Stomach (tissue), 8 donors: ENCODE measurements at regions not wholly inside any gene's neighbourhood (a gene's known extent, or its start where the extent isn't known, plus 50 kb on each side); places are given as distances from the start of the nearest gene placed in this dataset.

Source experiments
- DNase-seq, 2 donors: peaks; one replicate each; pipeline versions ENCODE4 v3.0.0 to v3.0.0-alpha.2; 2013 to 2019
- H3K27ac ChIP-seq, 5 donors: fragments of 200-600 bp in 4 of 5; sonication (generic) in 4 of 5; one replicate each; pipeline ENCODE4 v1.5.1; 2013 to 2019; ENCODE audit warnings: mild to moderate bottlenecking in 1 of 5, moderate library complexity in 1 of 5
- H3K27me3 ChIP-seq, 3 donors: fragments of 200-600 bp; sonication (generic); one replicate each; pipeline ENCODE4 v1.5.1; 2017 to 2019; ENCODE audit warnings: mixed run types in 1 of 3
- H3K36me3 ChIP-seq, 4 donors: fragments of 200-600 bp; sonication (generic); 1 replicate in 3 of 4; 2 replicates in 1 of 4; pipeline ENCODE4 v1.5.1; 2016 to 2019
- H3K4me1 ChIP-seq, 4 donors: fragments of 200-600 bp; sonication (generic); one replicate each; pipeline ENCODE4 v1.5.1; 2016 to 2019
- H3K4me3 ChIP-seq, 4 donors: fragments of 200-600 bp; sonication (generic) in 3 of 4; one replicate each; pipeline ENCODE4 v1.5.1; 2016 to 2019; ENCODE audit warnings: mild to moderate bottlenecking in 1 of 4
- H3K9me3 ChIP-seq, 4 donors: fragments of 200-600 bp; sonication (generic); one replicate each; pipeline ENCODE4 v1.5.1; 2016 to 2019
- CTCF ChIP-seq, 7 experiments: fragments of 450-650 bp in 4 of 7; fragments of 200-600 bp in 3 of 7; sonication (generic) in 3 of 7; IDR thresholded peaks; one replicate each; pipeline ENCODE4 v1.5.1; 2016 to 2019; ENCODE audit warnings: antibody characterized with exemption in 7 of 7, control low read depth in 2 of 7, mild to moderate bottlenecking in 1 of 7
- EP300 ChIP-seq: sonication (generic); formaldehyde crosslinking; IDR thresholded peaks from one replicate; pipeline ENCODE4 v1.6.1; 2017; ENCODE audit warnings: antibody characterized with exemption
- POLR2A ChIP-seq, 4 donors: fragments of 450-650 bp; IDR thresholded peaks; one replicate each; pipeline ENCODE4 v1.6.1; 2016; ENCODE audit warnings: antibody characterized with exemption in 4 of 4, control low read depth in 2 of 4, mild to moderate bottlenecking in 1 of 4, moderate library complexity in 1 of 4
- POLR2AphosphoS5 ChIP-seq, 3 donors: sonication (generic); formaldehyde crosslinking; IDR thresholded peaks; one replicate each; pipeline ENCODE4 v1.6.1; 2016; ENCODE audit warnings: antibody characterized with exemption in 3 of 3
- WGBS, 5 donors: extraction: QIAGEN DNeasy Blood & Tissue Kit in 3 of 5; methylation state at CpG; one replicate each; pipeline versions ENCODE4 v1.1.5 to v1.1.7; 2013 to 2018; 5-methylcytosine and 5-hydroxymethylcytosine counted together
- intact Hi-C: fragments of 100-400 bp; cut with DNase I; formaldehyde crosslinking; loops from one replicate; pipeline ENCODE4 v1.15.1; 2023; ENCODE audit warnings: low total_unique reads
- donor health status: healthy with polysubstance abuse.
- donor health status: Bipolar disorder and iron deficiency.
- donor health status: healthy.

DNA sequence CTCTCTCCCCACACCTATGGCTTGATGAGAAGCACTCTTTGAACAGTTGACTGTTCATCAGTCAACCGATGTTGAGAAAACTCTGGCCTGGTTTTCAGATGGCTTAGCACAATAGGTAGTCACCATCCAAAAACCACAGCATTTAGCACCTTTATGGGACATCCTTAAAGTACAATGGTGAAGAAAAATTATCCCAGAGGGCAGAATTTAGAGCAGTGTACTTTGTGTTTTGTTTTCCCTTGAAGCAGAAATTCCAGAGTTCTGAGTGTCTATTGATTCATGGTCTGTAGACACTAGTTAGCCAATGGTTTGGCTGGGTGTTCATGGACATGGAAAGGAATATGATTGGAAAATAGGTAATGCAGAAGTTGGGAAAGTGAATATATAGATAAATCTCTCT is 487.0 kb downstream of the PDHA2 start:
- H3K36me3 ChIP-seq, result no peaks in the 10 kb centered on the region
- intact Hi-C loops, result no loop called here
- no peaks in the 10 kb centered on the region for H3K27me3 ChIP-seq
- H3K4me3 ChIP-seq, result no peak overlapping the region
- no peaks in the 10 kb centered on the region for H3K9me3 ChIP-seq
- TF ChIP-seq POLR2AphosphoS5 (IDR thresholded peaks at IDR 0.05) (no peak), POLR2A (IDR thresholded peaks at IDR 0.05) (no peak), CTCF (IDR thresholded peaks at IDR 0.05) (no peak), EP300 (no peak)
- 91 to 97% (median 94%) methylated on average over 1 of the region's 1 CpG for WGBS, 5 donors
- no peaks in the 10 kb centered on the region for H3K4me1 ChIP-seq
- DNase-seq, result no peak
- no peak overlapping the region for H3K27ac ChIP-seq

DNA sequence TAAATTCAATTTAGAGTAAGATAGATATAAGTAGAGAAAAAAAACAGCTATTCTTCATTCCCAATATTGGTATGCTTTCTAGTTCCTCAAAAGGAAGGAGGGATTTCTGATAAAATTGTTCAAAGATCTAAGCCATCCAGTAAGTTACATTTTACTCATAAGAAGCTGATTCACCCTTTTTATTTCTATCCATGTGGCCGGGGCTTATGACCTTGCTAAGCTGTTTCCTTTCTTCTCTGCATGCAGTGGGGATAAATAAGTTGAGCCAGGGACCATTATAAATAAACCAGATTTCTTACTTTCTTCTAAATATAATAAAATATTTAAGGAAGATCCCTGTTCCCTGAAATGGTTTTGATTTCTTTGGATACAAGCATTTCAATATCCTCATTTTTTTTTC is 502.3 kb downstream of the PDHA2 start:
- intact Hi-C loops, result no loop called here
- Histone ChIP-seq H3K27me3 (no peaks in the 10 kb centered on the region), H3K9me3 (no peaks in the 10 kb centered on the region), H3K27ac (no peak overlapping the region), H3K4me1 (no peaks in the 10 kb centered on the region), H3K4me3 (no peak overlapping the region), H3K36me3 (no peaks in the 10 kb centered on the region)
- TF ChIP-seq CTCF (IDR thresholded peaks at IDR 0.05) (no peak), POLR2A (IDR thresholded peaks at IDR 0.05) (no peak), POLR2AphosphoS5 (IDR thresholded peaks at IDR 0.05) (no peak), EP300 (no peak)
- WGBS, 5 donors, result 64 to 81% (median 73%) methylated on average over 1 of the region's 1 CpG
- no peak for DNase-seq

DNA sequence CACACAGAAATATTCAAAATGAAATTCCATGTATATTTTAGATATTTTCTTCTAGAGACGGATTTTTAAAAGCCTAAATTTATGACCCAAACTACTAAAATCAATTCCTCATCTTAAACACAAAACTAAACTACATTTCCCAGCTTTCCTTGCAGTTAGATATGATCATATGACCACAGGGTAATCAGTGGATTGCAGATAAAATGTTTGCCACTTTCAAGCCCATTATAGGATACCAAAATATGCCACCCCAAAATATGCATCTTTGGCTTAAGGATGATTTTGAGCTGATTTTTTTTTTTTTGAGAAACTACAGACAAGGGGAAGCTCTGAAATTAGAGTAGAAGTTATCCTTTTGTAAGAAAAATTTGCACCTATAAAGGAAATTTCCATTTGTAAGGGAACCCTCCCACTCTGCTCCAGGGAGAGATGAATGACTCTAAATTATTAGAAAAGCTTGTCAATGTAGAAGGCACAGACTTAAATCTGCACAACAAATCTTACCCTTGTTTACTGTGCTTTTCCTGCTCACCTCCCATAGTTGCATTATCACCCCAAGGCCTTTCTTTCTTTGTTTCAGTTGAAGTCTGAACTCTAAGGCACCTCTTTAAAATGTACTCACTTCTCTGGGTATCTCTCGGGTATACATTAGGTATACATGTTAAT is 503.0 kb downstream of the PDHA2 start:
- H3K4me1 ChIP-seq, result no peaks in the 10 kb centered on the region
- no peak overlapping the region for H3K4me3 ChIP-seq
- intact Hi-C loops, result no loop called here
- H3K27me3 ChIP-seq, result no peaks in the 10 kb centered on the region
- WGBS, 5 donors, result 64 to 81% (median 72%) methylated on average over 2 of the region's 2 CpGs
- no peak overlapping the region for H3K27ac ChIP-seq
- DNase-seq, result no peak
- H3K36me3 ChIP-seq, result no peaks in the 10 kb centered on the region
- no peak for TF ChIP-seq CTCF (IDR thresholded peaks at IDR 0.05)
- TF ChIP-seq POLR2AphosphoS5 (IDR thresholded peaks at IDR 0.05), result no peak
- TF ChIP-seq EP300, result no peak
- TF ChIP-seq POLR2A (IDR thresholded peaks at IDR 0.05), result no peak
- H3K9me3 ChIP-seq, result no peaks in the 10 kb centered on the region

GRCh38 chr4:96343836-96344235 is 503.9 kb downstream of the PDHA2 start:
- no peak for DNase-seq
- no peak for TF ChIP-seq CTCF (IDR thresholded peaks at IDR 0.05)
- no peak for TF ChIP-seq EP300
- TF ChIP-seq POLR2AphosphoS5 (IDR thresholded peaks at IDR 0.05), result no peak
- TF ChIP-seq POLR2A (IDR thresholded peaks at IDR 0.05), result no peak
- H3K4me3 ChIP-seq, result no peak overlapping the region
- no peaks in the 10 kb centered on the region for H3K4me1 ChIP-seq
- no peaks in the 10 kb centered on the region for H3K9me3 ChIP-seq
- H3K27ac ChIP-seq, result no peak overlapping the region
- intact Hi-C loops, result no loop called here
- no peaks in the 10 kb centered on the region for H3K27me3 ChIP-seq
- H3K36me3 ChIP-seq, result no peaks in the 10 kb centered on the region
